SK-N-SH treated with all-trans-retinoic acid at 6 μM for 48 hours (cell line): ENCODE measurements at regions not wholly inside any gene's neighbourhood (a gene's known extent, or its start where the extent isn't known, plus 50 kb on each side); places are given as distances from the start of the nearest gene placed in this dataset.
"Not testable (repeated sequence)": the region's sequence is repeated elsewhere in the genome, so short reads cannot be mapped to it uniquely, and the experiment has no call there.

Experiments
- ATAC-seq: fragments of 200-7000 bp; cut with Tn5 transposase; 3 replicates; pipeline ENCODE4 v1.9.1; 2020; ENCODE audit warnings: mild to moderate bottlenecking, moderate library complexity
- ARNTL ChIP-seq: fragments of 450-650 bp; formaldehyde crosslinking; IDR thresholded peaks from 2 replicates; pipeline ENCODE4 v1.5.0; 2020; ENCODE audit warnings: low read depth, mild to moderate bottlenecking, moderate library complexity, borderline replicate concordance
- CSDC2 ChIP-seq: fragments of 250-450 bp; sonication (Bioruptor Pico); IDR thresholded peaks from 2 replicates; pipeline ENCODE4 v1.5.0; 2020; ENCODE audit warnings: mild to moderate bottlenecking, moderate library complexity
- ESRRG ChIP-seq: fragments of 250-450 bp; sonication (Bioruptor Pico); IDR thresholded peaks from 2 replicates; pipeline ENCODE4 v1.6.1; 2021; ENCODE audit warnings: mild to moderate bottlenecking
- ISL1 ChIP-seq: fragments of 250-450 bp; sonication (Bioruptor Pico); IDR thresholded peaks from 2 replicates; pipeline ENCODE4 v2.1.2; 2022; ENCODE audit warnings: mild to moderate bottlenecking, moderate library complexity
- PPARA ChIP-seq: fragments of 250-450 bp; sonication (Bioruptor Pico); IDR thresholded peaks from 2 replicates; pipeline ENCODE4 v1.5.0; 2020; ENCODE audit warnings: mild to moderate bottlenecking, borderline replicate concordance
- SNAI2 ChIP-seq: fragments of 250-450 bp; sonication (Bioruptor Pico); IDR thresholded peaks from 2 replicates; pipeline ENCODE4 v1.5.0; 2020; ENCODE audit warnings: mild to moderate bottlenecking, moderate library complexity
- TOX ChIP-seq: fragments of 250-450 bp; sonication (Bioruptor Pico); IDR thresholded peaks from 2 replicates; pipeline ENCODE4 v1.8.0; 2021; ENCODE audit warnings: mild to moderate bottlenecking, moderate library complexity, borderline replicate concordance
- ZC3H10 ChIP-seq: fragments of 250-450 bp; sonication (Bioruptor Pico); IDR thresholded peaks from 2 replicates; pipeline ENCODE4 v1.5.1; 2021; ENCODE audit warnings: mild to moderate bottlenecking, moderate library complexity
- ZFP3 ChIP-seq: fragments of 250-450 bp; sonication (Bioruptor Pico); IDR thresholded peaks from 2 replicates; pipeline ENCODE4 v1.5.0; 2020; ENCODE audit warnings: mild to moderate bottlenecking, moderate library complexity
- ZFP30 ChIP-seq: fragments of 450-650 bp; formaldehyde crosslinking; IDR thresholded peaks from 2 replicates; pipeline ENCODE4 v1.5.0; 2022; ENCODE audit warnings: mild to moderate bottlenecking, moderate library complexity
- ZNF70 ChIP-seq: fragments of 450-650 bp; formaldehyde crosslinking; IDR thresholded peaks from 2 replicates; pipeline ENCODE4 v1.5.0; 2020; ENCODE audit warnings: mild to moderate bottlenecking, moderate library complexity
- ZNF8 ChIP-seq: fragments of 450-650 bp; formaldehyde crosslinking; IDR thresholded peaks from 2 replicates; pipeline ENCODE4 v1.5.0; 2020; ENCODE audit warnings: mild to moderate bottlenecking, moderate library complexity
- TF ChIP-seq, protein P1 (sequence below): fragments of 250-450 bp; sonication (Bioruptor Pico); IDR thresholded peaks from 2 replicates; pipeline ENCODE4 v1.5.1; 2020; ENCODE audit warnings: low read depth, mild to moderate bottlenecking, moderate library complexity
- TF ChIP-seq, protein P2 (sequence below): fragments of 250-450 bp; sonication (Bioruptor Pico); IDR thresholded peaks from 2 replicates; pipeline ENCODE4 v1.5.1; 2021; ENCODE audit warnings: mild to moderate bottlenecking, moderate library complexity
- TF ChIP-seq, protein P3 (sequence below): fragments of 250-450 bp; sonication (Bioruptor Pico); IDR thresholded peaks from 2 replicates; pipeline ENCODE4 v1.5.0; 2020; ENCODE audit warnings: mild to moderate bottlenecking, moderate library complexity

DNA sequence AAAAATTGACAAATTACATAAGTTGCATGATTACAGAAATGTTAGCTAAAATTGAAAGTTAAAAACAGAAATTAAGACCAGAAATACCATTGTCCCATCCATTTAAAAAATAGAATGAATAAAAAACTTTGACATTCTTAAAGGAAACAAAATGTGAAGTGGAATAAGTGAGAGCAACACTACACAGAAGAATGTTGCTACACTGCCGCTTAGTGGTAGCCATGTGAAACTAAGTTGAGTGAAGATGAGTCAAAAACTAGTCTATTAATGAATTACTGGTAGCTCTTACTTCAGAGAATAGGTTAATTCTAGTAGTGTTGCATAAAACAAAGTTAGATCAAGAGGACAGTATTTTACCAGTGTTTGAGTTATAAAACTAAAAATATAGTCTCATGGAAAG, 571.0 kb upstream of the KLHL4 start:
- TF ChIP-seq ZNF8 (CRISPR knock-in tag) (no peak), ZFP3 (no peak), ESRRG (no peak), ZFP30 (CRISPR knock-in tag) (no peak), ISL1 (CRISPR knock-in tag) (no peak)
- TF ChIP-seq, protein P1, sequence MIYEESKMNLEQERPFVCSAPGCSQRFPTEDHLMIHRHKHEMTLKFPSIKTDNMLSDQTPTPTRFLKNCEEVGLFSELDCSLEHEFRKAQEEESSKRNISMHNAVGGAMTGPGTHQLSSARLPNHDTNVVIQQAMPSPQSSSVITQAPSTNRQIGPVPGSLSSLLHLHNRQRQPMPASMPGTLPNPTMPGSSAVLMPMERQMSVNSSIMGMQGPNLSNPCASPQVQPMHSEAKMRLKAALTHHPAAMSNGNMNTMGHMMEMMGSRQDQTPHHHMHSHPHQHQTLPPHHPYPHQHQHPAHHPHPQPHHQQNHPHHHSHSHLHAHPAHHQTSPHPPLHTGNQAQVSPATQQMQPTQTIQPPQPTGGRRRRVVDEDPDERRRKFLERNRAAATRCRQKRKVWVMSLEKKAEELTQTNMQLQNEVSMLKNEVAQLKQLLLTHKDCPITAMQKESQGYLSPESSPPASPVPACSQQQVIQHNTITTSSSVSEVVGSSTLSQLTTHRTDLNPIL, result no peak
- TF ChIP-seq, all 23 proteins: peak for 0
- ATAC-seq, result peak; percentile 61; the same call in 2 of the 3 replicates

DNA sequence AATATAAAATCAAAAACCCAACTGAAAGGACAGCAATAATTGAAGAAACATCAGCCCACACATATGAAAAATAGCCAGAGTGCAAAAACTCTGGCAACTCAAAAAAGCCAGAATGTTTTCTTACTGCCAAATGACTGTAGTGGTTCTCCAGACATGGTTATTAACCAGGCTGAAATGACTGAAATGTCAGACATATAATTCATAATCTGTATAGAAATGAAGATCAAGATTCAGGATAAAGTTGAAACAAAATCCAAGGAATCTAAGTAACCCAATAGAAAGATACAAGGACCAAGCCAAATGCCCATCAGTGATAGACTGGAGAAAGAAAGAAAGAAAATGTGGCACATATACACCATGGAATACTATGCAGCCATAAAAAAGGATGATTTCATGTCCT, 553.3 kb upstream of the KLHL4 start:
- no peak for ATAC-seq
- no peak for TF ChIP-seq CSDC2
- no peak for TF ChIP-seq PPARA
- TF ChIP-seq, protein P1, result no peak
- no peak for TF ChIP-seq ZNF70 (CRISPR knock-in tag)
- no peak for TF ChIP-seq ESRRG
- no peak for TF ChIP-seq TOX (CRISPR knock-in tag)
- no peak for TF ChIP-seq ZC3H10 (CRISPR knock-in tag)

DNA sequence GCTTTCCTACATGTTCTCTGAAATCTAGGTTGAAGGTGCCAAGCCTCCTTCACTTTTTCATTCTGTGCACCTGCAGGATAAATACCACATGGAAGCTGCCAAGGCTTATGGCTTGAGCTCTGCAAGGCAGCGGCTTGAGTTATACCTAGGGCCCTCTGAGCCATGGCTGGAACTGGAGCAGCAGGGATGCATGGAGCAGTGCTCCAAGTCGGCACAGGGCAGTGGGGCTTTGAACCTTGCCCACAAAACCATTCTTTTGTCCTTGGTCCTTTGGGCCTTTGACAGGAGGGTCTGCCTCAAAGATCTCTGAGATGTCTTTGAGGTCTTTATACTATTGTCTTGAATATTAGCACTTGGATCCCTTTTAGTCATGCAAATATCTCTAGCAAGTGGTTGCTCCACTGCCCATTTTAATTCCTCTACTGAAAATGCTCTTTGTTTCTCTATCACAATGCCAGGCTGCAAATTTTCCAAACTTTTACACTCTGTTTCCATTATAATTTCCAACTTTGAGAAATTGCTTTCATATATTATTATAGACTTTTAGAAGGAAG, 536.2 kb upstream of the KLHL4 start:
- no peak for ATAC-seq
- TF ChIP-seq, protein P1, result no peak
- TF ChIP-seq ARNTL (CRISPR knock-in tag), result no peak
- TF ChIP-seq PPARA, result no peak

DNA sequence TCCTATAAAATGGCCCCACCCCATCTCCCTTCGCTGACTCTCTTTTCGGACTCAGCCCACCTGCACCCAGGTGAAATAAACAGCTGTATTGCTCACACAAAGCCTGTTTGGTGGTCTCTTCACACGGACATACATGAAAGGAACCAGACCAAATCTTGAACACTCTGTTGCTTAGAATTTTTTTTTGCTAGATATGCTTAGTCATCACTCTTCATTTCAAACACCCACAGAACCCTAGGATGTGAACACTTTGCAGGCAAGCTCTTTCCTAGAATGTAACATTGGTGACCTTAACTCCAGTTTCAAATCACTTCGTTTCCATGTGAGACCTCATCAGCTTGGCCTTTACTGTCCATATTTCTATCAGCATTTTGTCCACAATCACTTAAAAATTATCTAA, 530.3 kb upstream of the KLHL4 start:
- ATAC-seq, result not testable (repeated sequence)

DNA sequence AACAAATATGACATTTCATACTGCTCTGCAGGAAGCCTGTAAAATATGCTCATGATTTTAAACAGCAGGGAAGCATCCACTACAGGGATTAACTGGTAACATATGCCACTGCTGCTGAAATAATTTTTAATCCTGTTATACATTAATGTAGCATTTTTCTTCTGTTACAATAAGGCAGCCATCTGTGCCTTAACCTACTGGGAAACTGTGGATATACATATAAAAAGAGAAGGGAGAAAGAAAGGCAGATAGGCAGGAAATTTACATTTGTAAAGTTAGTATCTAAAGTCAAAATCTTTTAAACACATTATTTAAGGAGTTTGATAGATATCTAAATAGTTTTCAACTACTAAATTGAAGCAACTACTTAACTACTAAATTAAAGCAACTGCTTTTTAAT, 514.6 kb upstream of the KLHL4 start:
- TF ChIP-seq, protein P2, sequence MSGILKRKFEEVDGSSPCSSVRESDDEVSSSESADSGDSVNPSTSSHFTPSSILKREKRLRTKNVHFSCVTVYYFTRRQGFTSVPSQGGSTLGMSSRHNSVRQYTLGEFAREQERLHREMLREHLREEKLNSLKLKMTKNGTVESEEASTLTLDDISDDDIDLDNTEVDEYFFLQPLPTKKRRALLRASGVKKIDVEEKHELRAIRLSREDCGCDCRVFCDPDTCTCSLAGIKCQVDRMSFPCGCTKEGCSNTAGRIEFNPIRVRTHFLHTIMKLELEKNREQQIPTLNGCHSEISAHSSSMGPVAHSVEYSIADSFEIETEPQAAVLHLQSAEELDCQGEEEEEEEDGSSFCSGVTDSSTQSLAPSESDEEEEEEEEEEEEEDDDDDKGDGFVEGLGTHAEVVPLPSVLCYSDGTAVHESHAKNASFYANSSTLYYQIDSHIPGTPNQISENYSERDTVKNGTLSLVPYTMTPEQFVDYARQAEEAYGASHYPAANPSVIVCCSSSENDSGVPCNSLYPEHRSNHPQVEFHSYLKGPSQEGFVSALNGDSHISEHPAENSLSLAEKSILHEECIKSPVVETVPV (CRISPR knock-in tag), result no peak
- TF ChIP-seq ARNTL (CRISPR knock-in tag), result no peak
- no peak for TF ChIP-seq SNAI2 (CRISPR knock-in tag)
- TF ChIP-seq, protein P3, sequence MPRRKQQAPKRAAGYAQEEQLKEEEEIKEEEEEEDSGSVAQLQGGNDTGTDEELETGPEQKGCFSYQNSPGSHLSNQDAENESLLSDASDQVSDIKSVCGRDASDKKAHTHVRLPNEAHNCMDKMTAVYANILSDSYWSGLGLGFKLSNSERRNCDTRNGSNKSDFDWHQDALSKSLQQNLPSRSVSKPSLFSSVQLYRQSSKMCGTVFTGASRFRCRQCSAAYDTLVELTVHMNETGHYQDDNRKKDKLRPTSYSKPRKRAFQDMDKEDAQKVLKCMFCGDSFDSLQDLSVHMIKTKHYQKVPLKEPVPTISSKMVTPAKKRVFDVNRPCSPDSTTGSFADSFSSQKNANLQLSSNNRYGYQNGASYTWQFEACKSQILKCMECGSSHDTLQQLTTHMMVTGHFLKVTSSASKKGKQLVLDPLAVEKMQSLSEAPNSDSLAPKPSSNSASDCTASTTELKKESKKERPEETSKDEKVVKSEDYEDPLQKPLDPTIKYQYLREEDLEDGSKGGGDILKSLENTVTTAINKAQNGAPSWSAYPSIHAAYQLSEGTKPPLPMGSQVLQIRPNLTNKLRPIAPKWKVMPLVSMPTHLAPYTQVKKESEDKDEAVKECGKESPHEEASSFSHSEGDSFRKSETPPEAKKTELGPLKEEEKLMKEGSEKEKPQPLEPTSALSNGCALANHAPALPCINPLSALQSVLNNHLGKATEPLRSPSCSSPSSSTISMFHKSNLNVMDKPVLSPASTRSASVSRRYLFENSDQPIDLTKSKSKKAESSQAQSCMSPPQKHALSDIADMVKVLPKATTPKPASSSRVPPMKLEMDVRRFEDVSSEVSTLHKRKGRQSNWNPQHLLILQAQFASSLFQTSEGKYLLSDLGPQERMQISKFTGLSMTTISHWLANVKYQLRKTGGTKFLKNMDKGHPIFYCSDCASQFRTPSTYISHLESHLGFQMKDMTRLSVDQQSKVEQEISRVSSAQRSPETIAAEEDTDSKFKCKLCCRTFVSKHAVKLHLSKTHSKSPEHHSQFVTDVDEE (CRISPR knock-in tag), result no peak
- ATAC-seq, result no peak

DNA sequence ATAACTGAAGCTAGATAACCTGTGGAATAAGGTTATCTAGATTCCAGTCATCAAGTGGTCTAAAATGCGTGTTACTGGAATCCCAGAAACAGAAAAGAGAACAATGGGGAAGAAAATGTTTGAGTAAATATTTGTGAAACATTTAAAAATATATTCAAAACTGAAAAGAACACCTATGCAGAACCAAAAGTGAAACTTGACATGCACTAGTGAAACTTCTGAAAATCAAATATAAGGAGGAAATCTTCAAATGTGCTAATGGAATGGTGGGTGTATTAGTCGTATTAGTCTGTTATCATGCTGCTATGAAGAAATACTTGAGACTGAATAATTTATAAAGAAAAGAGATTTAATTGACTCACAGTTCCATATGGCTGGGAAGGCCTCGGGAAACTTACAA, 512.4 kb upstream of the KLHL4 start:
- no peak for ATAC-seq
- TF ChIP-seq ESRRG, result no peak

DNA sequence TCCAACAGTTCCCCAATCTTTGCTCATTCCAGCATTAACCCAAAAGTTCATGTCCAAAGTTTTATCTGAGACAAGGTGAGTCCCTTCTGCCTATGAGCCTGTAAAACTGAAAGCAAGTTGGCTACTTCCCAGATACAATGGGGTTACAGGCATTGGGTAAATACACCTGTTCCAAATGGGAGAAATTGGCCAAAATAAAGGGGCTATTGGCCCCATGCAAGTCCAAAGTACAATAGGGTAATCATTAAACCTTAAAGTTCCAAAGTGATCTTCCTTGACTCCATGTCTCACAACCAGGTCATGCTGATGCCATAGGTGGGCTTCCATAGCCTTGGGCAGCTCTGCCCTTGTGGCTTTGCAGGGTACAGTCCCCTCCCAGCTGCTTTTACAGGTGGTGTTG, 511.7 kb upstream of the KLHL4 start:
- TF ChIP-seq SNAI2 (CRISPR knock-in tag) (no peak), ESRRG (no peak)
- TF ChIP-seq, protein P1, result no peak
- no peak for ATAC-seq
